Neural cell (in vitro differentiated cells): ENCODE measurements at regions not wholly inside any gene's neighbourhood (a gene's known extent, or its start where the extent isn't known, plus 50 kb on each side); places are given as distances from the start of the nearest gene placed in this dataset.

Experiments used
- H2AFZ ChIP-seq: fragments of 200-600, 300-800 bp; sonication (generic), shearing (Covaris generic); 2 replicates; pipeline ENCODE4 v1.6.0; 2014; ENCODE audit warnings: low read depth, mild to moderate bottlenecking, antibody characterized with exemption, low read length, moderate library complexity
- H3F3A ChIP-seq: fragments of 200-600 bp; shearing (Covaris generic); 2 replicates; pipeline ENCODE4 v1.6.1; 2016; ENCODE audit warnings: mild to moderate bottlenecking, moderate library complexity, mixed read lengths, antibody characterized with exemption, low read length; ENCODE audit not compliant: insufficient read depth, poor library complexity, severe bottlenecking
- H3K27ac ChIP-seq: fragments of 200-600, 300-800 bp; sonication (generic), shearing (Covaris generic); 2 replicates; pipeline ENCODE4 v1.5.1; 2014; ENCODE audit warnings: mild to moderate bottlenecking, low read length, moderate library complexity
- H3K27me3 ChIP-seq: fragments of 300-800, 200-600 bp; sonication (generic), shearing (Covaris generic); 2 replicates; pipeline ENCODE4 v1.6.0; 2014; ENCODE audit warnings: mild to moderate bottlenecking, low read depth, low read length, moderate library complexity; ENCODE audit not compliant: insufficient read depth
- H3K36me3 ChIP-seq: fragments of 300-800, 200-600 bp; sonication (generic), shearing (Covaris generic); 2 replicates; pipeline ENCODE4 v1.5.1; 2014; ENCODE audit warnings: mild to moderate bottlenecking, antibody characterized with exemption, low read length, moderate library complexity; ENCODE audit not compliant: insufficient read depth
- H3K4me2 ChIP-seq: fragments of 300-800, 200-600 bp; sonication (generic), shearing (Covaris generic); 2 replicates; pipeline ENCODE4 v1.6.0; 2014; ENCODE audit warnings: mild to moderate bottlenecking, low read length
- H3K4me3 ChIP-seq: fragments of 300-800, 200-600 bp; sonication (generic), shearing (Covaris generic); 2 replicates; pipeline ENCODE4 v1.5.1; 2014; ENCODE audit warnings: mild to moderate bottlenecking, low read length, moderate library complexity
- H3K79me2 ChIP-seq: fragments of 200-600 bp; shearing (Covaris generic); replicated peaks from 2 replicates; pipeline ENCODE4 v1.6.0; 2014; ENCODE audit warnings: mild to moderate bottlenecking, low read length, moderate library complexity; ENCODE audit not compliant: insufficient read depth
- H3K9ac ChIP-seq: fragments of 300-800, 200-600 bp; sonication (generic), shearing (Covaris generic); 2 replicates; pipeline ENCODE4 v1.6.1; 2016; ENCODE audit warnings: mild to moderate bottlenecking, low read length, mixed read lengths
- H3K9me2 ChIP-seq: fragments of 200-600 bp; shearing (Covaris generic); 2 replicates; pipeline ENCODE4 v1.6.1; 2016; ENCODE audit warnings: mild to moderate bottlenecking, low read length, mixed read lengths; ENCODE audit not compliant: insufficient read depth
- H3K9me3 ChIP-seq: fragments of 200-600, 300-800 bp; sonication (generic), shearing (Covaris generic); 2 replicates; pipeline ENCODE4 v1.6.1; 2016; ENCODE audit warnings: mild to moderate bottlenecking, mixed run types, low read length, moderate library complexity, mixed read lengths
- H4K20me1 ChIP-seq: fragments of 200-600 bp; shearing (Covaris generic); 2 replicates; pipeline ENCODE4 v1.6.1; 2016; ENCODE audit warnings: mild to moderate bottlenecking, mixed run types; ENCODE audit not compliant: insufficient read depth
- EP300 ChIP-seq: fragments of 450-650 bp; conservative IDR thresholded peaks from 2 replicates; pipeline ENCODE4 v1.6.1; 2014; ENCODE audit warnings: antibody characterized with exemption, mild to moderate bottlenecking, moderate library complexity; ENCODE audit not compliant: poor library complexity, severe bottlenecking
- EZH2 ChIP-seq: fragments of 200-600, 300-800 bp; shearing (Covaris generic), sonication (generic); IDR thresholded peaks from 2 replicates; pipeline ENCODE4 v1.6.1; 2014; ENCODE audit warnings: antibody characterized with exemption, low read length, borderline replicate concordance, mild to moderate bottlenecking; ENCODE audit not compliant: insufficient read depth, poor library complexity, severe bottlenecking
- MXI1 ChIP-seq: fragments of 450-650 bp; conservative IDR thresholded peaks from 2 replicates; pipeline ENCODE4 v1.6.1; 2014; ENCODE audit warnings: antibody characterized with exemption, mild to moderate bottlenecking; ENCODE audit not compliant: poor library complexity, severe bottlenecking
- POLR2AphosphoS5 ChIP-seq: IDR thresholded peaks from 2 replicates; pipeline ENCODE4 v1.6.1; 2012
- RAD21 ChIP-seq: fragments of 450-650 bp; conservative IDR thresholded peaks from 2 replicates; pipeline ENCODE4 v1.6.1; 2014; ENCODE audit warnings: antibody characterized with exemption, mild to moderate bottlenecking, moderate library complexity
- SMC3 ChIP-seq: fragments of 450-650 bp; conservative IDR thresholded peaks from 2 replicates; pipeline ENCODE4 v1.6.1; 2014; ENCODE audit warnings: antibody characterized with exemption, mild to moderate bottlenecking, moderate library complexity; ENCODE audit not compliant: poor library complexity
- TAF1 ChIP-seq: IDR thresholded peaks from 2 replicates; pipeline ENCODE4 v1.6.1; 2012; ENCODE audit warnings: low read depth
- TF ChIP-seq, protein P1 (sequence below): IDR thresholded peaks from 2 replicates; pipeline ENCODE4 v1.6.1; 2012; ENCODE audit warnings: borderline replicate concordance
- TF ChIP-seq, protein P2 (sequence below): fragments of 450-650 bp; IDR thresholded peaks from 2 replicates; pipeline ENCODE4 v1.5.1; 2014; ENCODE audit warnings: antibody characterized with exemption, mild to moderate bottlenecking, moderate library complexity; ENCODE audit not compliant: poor library complexity, severe bottlenecking

DNA sequence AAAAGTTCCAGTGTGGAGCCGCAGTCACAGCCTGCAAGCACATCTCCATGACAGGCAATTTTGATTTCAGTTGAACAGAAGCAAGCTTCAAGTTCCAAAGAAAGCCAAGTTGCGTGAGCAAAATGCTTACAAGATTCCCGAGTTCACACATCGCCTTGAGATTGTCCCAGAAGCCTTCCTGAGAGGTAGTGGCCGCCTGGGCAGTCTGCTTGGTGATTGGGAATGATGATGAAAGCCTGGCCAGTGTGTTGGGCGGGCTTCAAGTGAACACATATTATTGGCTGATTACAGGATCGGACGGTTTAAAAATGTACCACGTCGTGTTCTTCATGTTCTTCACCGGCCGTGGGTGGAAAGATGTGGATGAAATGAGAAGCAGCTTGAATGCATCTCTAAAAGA lies 185.5 kb downstream of the FOXL1 start:
- Histone ChIP-seq H3K9ac (no peak overlapping the region), H4K20me1 (no peaks in the 10 kb centered on the region), H3K9me2 (no peaks in the 10 kb centered on the region), H3K27me3 (no peaks in the 10 kb centered on the region), H3K36me3 (no peaks in the 10 kb centered on the region), H2AFZ (no peak overlapping the region), H3F3A (no peaks in the 10 kb centered on the region), H3K27ac (no peak overlapping the region), H3K4me3 (no peak overlapping the region), H3K79me2 (no peaks in the 10 kb centered on the region), H3K4me2 (no peak overlapping the region), H3K9me3 (no peaks in the 10 kb centered on the region)
- no peak for TF ChIP-seq TAF1
- TF ChIP-seq, protein P1, sequence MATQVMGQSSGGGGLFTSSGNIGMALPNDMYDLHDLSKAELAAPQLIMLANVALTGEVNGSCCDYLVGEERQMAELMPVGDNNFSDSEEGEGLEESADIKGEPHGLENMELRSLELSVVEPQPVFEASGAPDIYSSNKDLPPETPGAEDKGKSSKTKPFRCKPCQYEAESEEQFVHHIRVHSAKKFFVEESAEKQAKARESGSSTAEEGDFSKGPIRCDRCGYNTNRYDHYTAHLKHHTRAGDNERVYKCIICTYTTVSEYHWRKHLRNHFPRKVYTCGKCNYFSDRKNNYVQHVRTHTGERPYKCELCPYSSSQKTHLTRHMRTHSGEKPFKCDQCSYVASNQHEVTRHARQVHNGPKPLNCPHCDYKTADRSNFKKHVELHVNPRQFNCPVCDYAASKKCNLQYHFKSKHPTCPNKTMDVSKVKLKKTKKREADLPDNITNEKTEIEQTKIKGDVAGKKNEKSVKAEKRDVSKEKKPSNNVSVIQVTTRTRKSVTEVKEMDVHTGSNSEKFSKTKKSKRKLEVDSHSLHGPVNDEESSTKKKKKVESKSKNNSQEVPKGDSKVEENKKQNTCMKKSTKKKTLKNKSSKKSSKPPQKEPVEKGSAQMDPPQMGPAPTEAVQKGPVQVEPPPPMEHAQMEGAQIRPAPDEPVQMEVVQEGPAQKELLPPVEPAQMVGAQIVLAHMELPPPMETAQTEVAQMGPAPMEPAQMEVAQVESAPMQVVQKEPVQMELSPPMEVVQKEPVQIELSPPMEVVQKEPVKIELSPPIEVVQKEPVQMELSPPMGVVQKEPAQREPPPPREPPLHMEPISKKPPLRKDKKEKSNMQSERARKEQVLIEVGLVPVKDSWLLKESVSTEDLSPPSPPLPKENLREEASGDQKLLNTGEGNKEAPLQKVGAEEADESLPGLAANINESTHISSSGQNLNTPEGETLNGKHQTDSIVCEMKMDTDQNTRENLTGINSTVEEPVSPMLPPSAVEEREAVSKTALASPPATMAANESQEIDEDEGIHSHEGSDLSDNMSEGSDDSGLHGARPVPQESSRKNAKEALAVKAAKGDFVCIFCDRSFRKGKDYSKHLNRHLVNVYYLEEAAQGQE: no peak
- no peak for TF ChIP-seq RAD21
- no peak for TF ChIP-seq EZH2
- TF ChIP-seq EP300: no peak
- no peak for TF ChIP-seq SMC3
- TF ChIP-seq MXI1: no peak
- TF ChIP-seq POLR2AphosphoS5: no peak
- TF ChIP-seq, protein P2, sequence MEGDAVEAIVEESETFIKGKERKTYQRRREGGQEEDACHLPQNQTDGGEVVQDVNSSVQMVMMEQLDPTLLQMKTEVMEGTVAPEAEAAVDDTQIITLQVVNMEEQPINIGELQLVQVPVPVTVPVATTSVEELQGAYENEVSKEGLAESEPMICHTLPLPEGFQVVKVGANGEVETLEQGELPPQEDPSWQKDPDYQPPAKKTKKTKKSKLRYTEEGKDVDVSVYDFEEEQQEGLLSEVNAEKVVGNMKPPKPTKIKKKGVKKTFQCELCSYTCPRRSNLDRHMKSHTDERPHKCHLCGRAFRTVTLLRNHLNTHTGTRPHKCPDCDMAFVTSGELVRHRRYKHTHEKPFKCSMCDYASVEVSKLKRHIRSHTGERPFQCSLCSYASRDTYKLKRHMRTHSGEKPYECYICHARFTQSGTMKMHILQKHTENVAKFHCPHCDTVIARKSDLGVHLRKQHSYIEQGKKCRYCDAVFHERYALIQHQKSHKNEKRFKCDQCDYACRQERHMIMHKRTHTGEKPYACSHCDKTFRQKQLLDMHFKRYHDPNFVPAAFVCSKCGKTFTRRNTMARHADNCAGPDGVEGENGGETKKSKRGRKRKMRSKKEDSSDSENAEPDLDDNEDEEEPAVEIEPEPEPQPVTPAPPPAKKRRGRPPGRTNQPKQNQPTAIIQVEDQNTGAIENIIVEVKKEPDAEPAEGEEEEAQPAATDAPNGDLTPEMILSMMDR: no peak

DNA sequence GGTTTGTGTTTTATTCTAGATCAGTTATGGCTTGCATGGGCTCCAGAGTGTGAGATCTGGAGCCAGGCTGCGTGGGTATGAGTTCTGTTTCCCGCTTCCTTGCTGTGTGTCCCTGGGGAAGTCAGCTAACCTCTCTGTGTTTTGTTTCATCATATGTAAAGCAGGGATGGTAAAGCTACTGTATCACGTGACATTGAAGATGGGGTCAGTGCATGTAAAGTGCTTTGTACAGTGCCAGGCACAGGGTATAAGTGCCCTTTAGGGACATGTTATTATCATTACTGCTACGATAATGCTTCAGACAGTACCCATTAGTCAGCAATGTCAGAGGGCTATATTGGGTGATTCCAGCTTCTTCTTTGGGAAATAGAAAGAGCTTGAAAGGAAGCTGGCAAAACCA lies 186.2 kb downstream of the FOXL1 start:
- Histone ChIP-seq H3K4me3 (no peak overlapping the region), H2AFZ (no peak overlapping the region), H3K9me3 (no peaks in the 10 kb centered on the region), H3K27ac (no peak overlapping the region), H3K79me2 (no peaks in the 10 kb centered on the region), H3K4me2 (no peak overlapping the region), H3K9ac (no peak overlapping the region), H3F3A (no peaks in the 10 kb centered on the region), H3K27me3 (no peaks in the 10 kb centered on the region), H3K36me3 (no peaks in the 10 kb centered on the region), H4K20me1 (no peaks in the 10 kb centered on the region), H3K9me2 (no peaks in the 10 kb centered on the region)
- no peak for TF ChIP-seq POLR2AphosphoS5
- TF ChIP-seq TAF1: no peak
- no peak for TF ChIP-seq SMC3
- TF ChIP-seq, protein P2: no peak
- TF ChIP-seq EP300: no peak
- TF ChIP-seq, protein P1: no peak
- TF ChIP-seq MXI1: no peak
- TF ChIP-seq RAD21: no peak
- no peak for TF ChIP-seq EZH2
